HuH-7 (cell line): ENCODE measurements at regions not wholly inside any gene's neighbourhood (a gene's known extent, or its start where the extent isn't known, plus 50 kb on each side); places are given as distances from the start of the nearest gene placed in this dataset.
"Not testable (repeated sequence)": the region's sequence is repeated elsewhere in the genome, so short reads cannot be mapped to it uniquely, and the experiment has no call there.

Experiments used
- DNase-seq: peaks from one replicate; pipeline ENCODE4 v3.0.0; 2011; ENCODE audit warnings: low spot score

DNA sequence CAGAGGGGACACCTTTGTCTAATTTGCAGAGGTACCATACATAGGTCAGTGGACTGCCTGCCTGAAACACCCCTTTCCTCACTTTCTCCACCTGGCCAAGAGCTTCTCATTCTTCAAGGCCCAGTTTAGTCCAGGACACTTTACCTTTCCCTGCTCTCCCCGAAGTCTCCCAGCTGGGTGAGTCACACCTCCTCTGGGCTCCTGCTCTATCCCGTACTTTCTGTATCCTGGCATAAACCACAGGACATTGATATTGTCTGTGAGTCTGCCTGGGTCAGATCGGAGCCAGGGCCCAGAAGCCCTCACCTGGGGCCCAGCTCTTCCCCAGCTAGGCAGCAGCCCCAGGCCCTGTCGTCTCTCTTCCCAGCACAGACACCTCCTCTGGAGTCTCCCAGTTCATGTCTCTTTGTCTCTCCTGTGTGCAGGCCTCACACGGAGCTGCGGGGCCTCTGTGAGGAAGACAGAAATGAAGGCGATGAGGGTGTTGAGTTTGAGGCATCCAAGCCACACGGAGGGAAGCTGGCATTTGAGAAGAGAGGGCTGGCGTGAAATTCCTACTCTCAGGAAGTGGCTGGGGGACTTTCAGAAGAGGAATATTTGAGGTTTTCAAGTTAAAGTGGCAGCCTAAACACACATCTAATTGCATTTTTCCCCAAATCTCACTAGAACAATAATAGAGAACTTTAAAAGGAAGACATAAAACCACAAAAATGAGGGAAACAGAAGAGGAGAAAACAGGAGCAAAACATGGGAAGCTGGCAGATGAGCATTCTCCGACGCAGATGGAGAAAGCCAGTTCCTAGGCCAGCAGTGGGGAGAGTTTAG, 79.6 kb upstream of the LAPTM4A start:
- DNase-seq = no peak

DNA sequence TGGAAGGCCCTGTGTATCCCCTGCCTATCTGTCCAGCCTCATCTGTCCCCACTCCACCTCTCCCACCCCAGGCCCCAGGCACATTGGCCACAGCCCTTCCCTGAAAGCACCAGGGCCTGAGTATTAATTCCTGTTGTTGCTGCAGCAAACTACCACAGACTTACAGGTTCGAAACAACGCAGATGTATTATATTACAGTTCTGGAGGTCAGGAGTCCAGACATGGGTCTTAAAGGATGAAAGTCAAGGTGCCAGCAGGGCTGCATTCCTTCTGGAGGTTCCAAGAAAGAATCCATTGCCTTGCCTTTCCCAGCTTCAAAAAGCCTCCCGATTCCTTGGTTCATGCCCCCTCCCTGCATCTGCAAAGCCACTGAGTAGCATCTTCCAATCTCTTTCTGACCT, 78.7 kb upstream of the LAPTM4A start:
- no peak for DNase-seq

DNA sequence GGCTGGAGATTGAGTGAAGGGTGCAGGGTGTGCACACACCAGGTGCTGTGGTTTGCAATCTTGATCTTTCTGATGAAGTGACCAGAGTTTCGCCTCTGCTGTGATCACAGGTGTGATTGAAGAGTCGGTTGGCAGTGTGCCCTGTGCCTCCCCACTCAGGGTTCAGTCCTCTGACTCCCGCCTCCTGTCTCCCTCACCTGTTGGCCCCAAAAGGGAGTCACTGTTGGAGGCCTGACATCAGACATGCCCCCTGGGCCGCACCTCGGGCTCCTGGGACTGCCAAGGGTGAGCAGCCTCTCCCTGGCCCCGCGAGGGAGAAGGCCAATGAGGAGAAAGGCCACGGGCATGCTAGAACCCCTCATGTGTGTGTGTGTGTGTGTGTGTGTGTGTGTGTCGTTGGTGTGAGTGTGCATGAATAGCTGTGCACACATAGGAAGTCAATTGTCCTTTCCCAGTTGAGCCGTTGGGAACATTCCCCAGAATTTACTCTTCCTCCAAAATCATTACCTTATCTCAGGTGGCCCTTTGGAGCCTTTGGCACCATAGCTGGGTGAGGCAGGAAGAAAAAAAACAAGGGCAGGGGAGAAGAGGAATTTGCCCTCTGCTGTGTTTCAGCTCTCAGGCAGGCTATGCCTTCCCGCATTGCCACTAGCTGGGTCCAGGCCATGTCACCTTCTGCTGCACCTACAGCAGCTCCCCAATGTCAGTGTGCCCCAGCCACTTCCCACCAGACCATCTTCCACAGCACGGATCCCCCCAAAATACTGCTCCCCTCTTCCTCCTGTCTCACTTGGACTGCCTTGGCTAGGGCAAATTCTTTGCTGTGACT, 78.1 kb upstream of the LAPTM4A start:
- no peak for DNase-seq

DNA sequence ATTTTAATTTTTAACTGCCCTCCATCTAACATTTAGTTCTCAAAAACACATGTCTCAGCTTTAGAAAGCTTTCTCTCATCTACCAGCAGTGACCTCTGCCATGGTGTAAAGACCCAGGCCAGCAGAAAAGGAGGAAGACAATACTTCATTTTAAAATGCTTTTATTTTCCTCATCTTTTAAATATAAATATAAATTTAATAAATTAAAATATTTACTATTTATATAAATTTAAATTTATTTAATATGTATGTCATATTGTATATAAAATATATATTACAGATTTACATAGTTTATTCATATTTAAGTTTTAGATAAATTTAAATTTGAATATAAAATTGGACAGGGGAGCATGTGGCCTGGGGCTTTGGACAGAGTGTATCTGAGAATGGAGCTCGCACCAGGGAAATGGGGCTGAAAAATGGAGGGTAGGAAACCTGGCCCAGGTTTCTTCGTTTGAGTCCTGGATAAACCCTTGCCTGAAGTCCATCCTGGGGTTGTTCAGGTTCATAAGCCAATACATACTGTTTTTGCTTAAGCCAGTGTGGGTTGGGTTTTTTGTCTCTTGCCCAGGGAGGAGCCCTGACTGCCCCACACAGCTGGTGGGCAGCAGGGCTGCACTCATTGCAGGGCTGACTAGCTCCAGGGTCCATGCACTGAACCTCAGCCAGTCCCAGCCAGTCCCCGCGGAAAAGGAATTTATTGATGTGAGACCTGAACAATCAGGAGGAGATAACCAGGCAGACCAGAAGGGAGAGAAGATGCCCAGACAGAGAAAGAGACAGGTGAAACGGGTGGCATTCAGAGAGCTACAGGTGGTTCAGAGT, 77.3 kb upstream of the LAPTM4A start:
- no peak for DNase-seq

DNA sequence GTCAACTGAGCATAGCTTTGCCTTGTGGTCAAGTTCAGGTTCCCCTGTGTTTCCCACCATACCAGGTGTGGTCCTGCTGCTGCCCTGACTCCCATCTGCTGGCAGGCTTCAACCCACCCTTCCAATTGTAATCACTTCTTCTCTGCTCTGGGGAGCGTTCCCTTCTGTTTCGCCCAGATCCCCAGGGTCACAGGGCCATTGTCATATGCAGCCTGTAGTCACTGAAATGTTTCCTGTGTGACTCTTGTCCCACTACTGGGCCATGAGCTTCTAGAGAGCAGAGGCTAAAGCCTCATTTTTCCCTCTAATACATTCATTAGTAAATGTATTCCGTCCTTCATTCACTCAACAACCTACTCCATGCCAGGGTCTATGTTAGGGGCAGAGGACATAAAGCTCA, 75.0 kb upstream of the LAPTM4A start:
- DNase-seq = no peak

DNA sequence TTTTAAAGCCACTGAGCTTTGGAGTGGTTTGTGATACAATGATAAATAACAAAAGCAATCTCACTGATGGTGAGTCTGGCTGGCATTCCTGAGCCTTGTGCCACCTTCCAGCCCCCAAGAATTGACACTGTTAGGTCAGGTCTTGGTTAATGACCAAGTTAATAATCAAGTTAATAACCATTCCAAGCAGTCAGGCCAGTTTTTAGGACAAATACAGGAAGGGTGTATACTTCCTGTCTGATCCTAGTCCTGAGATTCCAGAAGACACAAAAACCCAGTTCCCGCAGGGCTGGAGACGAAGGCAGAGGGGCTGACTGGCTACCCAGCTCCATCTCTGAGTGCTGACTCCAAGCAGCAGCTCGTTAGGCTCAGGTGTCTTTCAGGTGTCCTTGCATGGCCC, 74.6 kb upstream of the LAPTM4A start:
- no peak for DNase-seq

DNA sequence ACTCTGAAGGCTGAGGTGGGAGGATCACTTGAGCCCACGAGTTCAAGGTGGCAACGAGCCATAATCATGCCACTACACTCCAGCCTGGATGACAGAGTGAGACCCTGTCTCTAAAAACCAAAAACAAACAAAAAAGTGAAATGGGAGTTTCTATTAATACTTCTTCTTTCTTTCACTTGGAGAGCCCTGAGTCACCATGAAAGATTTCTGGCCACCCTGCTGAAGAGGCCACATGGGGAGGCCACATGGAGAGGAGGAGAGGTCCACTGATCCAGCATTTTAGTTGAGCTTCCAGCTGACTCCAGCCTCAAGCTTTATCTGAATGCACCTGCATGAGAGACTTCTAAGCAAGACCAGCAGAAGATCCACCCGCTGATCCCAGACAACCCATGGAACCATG, 74.2 kb upstream of the LAPTM4A start:
- DNase-seq = no peak

DNA sequence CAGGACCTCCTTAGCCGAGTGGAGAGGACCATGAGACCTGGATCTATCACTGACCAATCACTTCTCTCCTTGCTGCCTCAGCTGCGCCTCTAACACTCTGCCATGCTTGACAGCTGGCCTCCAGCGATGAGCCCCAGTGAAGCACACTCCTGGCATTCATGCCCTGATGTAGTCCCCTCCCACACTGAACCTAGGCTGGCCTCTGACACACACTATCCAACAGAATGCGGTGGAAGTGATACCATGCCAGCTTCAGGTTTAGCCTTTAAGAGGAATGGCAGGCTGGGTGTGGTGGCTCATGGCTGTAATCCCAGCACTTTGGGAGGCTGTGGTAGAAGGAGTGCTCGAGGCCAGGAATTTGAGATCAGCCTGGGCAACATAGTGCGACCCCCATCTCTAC, 73.7 kb upstream of the LAPTM4A start:
- DNase-seq = no peak

DNA sequence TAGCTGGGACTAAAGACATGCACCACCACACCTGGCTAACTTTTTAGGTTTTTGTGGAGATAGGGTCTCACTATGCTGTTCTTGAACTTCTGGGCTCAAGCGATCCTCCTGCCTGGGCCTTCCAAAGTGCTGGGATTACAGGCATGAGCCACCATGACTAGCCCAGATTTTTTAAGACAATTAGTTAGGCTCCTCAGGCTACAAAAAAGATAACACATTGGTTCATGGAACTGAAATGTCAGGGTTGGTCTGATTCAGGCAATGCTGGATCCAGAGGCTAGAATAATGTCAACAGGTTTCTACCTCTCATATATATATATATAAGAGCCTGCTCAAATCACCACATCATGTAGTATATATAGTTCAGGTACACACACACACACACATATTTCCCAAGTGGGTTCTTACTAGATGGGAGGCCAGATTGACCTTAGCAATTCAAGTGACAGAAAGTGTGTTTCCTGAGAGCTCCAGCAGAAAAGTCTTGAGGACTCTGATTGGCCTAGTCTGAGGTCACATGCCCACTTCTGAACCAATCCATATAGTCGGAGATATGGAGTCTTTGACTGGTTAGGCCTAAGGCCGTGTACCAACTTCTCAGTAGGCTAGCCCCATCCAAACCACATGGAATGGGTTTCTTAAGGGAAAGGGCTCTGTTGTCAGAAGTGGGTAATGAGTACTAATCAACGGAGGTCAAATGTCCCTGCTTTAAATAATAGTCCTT, 72.6 kb upstream of the LAPTM4A start:
- no peak for DNase-seq

DNA sequence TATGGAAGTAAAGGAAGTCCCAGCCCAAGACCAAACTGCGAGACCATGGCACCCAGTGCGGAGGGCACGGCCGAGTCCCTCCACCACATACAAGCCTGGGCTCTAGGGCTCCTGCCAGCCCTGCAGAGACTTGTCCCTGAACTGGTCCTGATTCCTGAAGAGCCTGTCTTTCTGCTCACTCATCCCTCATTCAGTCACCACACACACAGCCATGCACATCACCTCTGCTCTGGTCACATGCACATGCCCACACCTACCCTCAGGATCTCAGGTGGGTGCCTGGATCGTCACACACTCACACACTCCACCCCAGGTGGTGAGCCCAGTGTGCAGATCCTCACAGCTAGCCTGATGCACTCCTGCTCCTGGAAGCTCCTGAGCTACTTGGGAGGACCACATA, 71.4 kb upstream of the LAPTM4A start:
- no peak for DNase-seq

DNA sequence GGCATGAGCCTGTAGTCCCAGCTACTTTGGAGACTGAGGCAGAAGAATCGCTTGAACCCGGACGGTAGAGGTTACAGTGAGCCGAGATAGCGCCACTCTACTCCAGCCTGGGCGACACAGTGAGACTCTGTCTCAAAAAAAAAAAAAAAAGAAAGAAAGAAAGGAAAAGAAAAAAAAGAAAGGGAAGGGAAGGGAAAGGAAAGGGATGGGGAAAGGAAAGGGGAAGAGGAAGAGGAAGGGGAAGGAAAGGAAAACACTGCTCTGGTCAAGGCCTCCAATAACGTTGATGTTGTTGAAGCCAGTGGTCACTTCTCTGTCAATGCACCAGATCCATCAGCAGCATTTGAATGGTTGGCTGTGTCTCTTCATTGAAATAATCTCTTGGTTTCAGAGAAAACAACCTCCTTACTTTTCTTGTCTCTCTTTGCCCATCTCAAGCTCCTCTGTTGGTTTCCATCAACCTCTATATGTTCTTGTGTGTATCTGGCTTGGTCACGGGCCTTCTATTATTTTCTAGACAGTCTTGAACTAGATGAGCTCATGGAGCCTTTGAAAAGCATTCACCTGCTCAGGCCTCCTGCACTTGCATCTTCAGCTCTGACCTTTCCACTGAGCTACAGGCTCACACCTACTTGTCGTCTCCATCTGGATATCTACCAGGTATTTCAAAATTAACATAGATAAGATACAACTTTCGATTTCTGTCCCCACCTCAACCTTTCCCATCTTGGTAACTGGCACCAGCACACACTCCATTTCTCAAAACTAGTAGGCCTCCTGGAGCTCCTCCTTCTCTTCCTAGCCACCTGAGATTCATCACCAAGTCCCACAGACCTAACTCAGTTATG, 69.4 kb upstream of the LAPTM4A start:
- no peak for DNase-seq

DNA sequence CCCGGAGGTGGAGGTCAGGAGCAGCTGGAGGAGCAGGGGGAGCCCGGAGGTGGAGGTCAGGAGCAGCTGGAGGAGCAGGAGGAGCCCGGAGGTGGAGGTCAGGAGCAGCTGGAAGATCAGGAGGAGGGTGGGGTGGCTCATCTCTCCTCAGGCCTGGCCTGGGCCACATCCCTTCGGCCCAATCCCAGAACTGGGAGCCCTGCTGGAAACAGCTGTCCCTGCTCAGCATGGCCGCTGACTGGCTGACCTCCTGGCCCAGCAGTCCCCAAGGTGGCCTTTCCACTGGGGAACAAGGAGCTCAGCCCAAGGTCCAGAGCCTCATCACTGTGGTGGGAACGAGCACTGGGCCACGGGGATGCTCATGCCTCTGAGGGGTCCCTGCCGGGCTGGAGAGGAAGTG, 66.6 kb upstream of the LAPTM4A start:
- DNase-seq = no peak

DNA sequence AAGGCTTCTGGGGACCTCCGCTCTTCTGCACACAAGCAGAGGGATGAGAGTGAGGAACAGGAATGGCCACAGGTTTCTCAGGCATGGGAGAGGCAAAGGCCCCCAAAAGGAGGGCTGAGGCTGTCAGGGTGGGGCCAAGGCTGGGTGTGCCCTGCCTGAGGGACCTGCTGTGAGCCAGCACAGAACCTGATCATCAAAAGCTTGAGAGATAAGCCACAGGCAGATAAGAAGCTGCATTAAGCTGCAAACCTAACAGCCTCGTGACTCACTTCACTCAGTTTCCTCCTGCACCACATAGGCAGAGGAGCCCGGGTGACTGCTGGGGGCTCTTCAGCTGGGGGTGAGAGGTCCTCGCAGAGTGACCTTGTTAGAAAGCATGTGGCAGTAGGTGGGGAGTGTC, 64.5 kb upstream of the LAPTM4A start:
- DNase-seq = no peak

DNA sequence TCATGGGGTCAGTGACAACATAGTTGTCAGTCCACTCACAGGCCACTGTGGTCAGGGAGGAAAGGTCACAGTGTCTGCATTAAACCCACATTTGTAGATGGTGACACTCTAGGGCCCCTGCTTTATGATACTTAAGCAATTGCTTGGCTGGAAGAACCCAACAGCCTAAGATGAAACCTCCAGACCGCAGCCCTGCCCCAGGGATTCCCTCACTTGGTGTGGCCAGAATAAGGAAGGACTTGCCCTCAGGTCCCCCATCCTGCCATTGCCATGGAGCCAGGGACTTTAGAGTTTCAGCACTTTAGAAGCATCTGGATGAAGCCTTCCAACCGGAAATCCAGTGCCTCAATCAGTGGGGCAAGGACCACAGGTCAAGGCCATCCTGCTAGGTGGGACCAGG, 63.9 kb upstream of the LAPTM4A start:
- DNase-seq = no peak

DNA sequence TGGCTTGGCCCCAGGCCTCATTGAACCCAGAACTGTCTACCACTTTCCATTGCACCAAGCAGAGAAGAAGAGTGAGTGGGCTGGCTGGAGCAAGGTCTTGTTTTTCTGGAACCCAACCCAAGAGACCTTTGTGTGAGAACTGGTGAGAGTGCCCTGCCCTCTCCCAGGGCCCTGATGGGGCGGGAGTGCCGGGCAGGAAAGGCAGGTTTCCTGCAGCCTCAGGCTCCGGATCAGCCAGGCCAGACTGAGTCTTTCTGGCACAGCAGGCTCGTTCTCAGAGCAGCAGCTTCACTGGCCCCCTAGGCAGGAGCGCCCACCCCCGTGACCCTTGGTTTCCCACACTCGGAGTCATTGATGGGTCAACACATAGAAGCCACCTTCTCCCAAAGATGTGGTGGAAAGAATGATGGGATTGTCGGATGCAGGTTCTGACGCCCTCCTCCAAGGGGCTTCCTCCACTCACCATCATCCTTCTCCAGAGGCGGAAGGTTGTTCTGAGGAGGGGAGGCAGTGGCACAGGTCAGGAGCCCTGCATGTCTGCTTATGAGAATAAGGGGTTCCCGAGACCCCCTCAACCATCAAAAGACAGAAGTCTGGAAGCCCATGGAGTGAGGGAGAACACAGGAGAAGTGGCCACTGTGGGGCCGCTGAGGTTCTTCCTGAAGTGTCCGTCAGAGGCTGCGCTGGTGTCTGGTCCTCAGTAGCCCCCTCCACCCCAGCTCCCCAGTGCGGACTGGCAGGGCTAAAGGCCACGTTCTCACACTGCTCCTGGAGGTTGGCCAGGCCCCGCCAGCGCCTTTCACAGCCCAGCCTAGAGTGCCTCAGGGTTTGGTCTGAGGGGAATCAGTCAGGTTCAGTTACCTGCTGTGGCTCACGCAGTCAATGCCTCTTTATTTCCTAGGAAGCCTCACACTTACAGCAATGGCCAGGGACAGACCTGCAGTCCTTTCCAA, 62.8 kb upstream of the LAPTM4A start:
- no peak for DNase-seq

DNA sequence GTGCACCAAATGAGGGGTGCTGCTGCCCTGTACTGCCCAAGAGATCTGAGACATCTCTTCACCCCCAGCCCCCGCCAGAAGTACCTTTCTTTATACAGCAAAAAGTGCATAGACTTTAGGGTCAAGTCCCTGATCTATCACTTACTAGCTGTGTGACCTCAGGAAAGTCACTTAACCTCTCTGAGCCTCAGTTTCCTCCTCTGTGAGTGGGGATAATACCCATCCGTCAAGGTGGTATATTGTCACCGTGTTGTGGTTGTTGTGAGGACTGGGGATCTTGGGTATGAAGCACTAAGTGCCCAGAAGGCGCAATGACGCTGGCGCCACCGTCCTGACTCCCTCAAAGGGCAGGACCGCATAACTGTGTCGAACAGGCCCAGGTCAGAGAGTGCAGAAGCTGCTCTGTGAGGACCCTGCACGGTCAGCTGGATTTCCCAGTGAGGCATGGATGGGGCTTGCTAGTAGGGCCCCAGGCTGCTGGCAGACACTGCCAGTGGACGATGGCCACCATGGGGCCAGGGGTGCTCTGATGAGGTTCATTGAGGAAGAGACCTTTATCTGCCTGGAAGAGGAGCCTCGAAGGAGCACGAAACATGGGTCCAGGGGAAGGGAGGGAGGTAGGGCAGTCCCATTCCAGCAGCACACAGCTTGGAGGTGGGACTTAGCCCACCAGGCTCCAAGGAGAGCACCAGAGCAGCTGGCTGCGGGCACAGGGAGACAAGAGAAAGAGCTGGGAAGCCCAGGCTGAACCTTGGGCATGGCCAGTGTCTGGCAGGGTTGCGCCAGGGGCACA, 61.8 kb upstream of the LAPTM4A start:
- no peak for DNase-seq

DNA sequence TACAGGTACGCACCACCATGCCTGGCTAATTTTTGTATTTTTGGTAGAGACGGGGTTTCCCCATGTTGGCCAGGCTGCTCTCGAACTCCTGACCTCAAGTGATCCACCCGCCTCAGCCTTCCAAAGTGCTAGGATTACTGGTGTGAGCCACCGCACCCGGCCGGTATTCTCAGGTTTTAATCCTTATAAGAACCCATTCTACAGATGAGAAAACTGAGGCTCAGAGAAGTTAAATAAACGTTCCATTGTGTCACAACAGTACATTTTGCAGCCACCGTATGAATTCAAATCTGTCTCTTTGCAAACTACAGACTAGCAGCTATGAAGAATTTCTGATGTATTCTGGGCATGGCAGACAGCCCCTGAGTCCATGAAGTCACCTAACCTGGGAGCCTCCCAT, 60.9 kb upstream of the LAPTM4A start:
- not testable (repeated sequence) for DNase-seq

DNA sequence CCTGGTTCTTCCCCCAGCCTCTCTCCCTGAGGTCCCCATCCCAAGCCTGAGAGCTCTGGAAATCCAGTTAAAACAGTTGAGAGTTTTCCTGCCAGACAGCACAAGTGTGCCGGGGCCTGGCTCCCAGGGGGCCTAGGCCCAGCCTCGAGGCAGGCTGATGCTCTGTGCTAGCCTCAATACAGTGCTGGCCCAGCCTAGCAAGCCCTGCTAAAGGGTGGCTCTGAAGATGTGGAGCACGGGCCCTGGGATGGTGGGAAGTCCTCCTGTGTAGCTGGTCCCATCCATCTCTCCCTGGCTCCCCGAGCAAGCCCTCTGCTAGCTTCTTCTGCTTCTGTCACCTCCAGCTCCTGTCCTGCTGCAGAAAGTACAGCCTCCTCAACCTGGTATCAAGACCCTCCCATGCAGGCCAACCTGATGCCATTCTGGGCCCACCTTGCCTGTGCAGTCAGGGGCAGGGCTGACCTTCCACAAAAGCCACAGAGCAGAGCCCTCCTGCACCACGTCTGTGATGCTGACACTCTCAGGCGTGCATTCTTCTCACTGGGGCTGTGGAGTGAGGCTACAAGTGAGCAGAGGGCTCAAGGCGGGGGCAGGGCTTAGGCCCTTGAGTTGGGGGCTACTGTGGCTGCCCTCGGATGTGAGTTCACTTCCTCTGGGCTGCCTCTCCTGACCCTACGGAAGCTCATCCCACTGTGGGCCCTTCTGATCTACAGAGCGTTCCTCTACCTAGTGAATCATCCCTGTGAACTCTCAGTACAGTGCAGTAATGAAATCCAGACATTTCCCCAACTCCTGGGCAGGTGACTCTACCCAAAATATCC, 60.1 kb upstream of the LAPTM4A start:
- no peak for DNase-seq
